Medulla oblongata (tissue), 1 donor: ENCODE measurements at regions not wholly inside any gene's neighbourhood (a gene's known extent, or its start where the extent isn't known, plus 50 kb on each side); places are given as distances from the start of the nearest gene placed in this dataset.
"Not testable (repeated sequence)": the region's sequence is repeated elsewhere in the genome, so short reads cannot be mapped to it uniquely, and the experiment has no call there.

Experiments
- DNase-seq: peaks from one replicate; pipeline ENCODE4 v3.0.0-alpha.2; 2015; ENCODE audit errors: extremely low spot score

DNA sequence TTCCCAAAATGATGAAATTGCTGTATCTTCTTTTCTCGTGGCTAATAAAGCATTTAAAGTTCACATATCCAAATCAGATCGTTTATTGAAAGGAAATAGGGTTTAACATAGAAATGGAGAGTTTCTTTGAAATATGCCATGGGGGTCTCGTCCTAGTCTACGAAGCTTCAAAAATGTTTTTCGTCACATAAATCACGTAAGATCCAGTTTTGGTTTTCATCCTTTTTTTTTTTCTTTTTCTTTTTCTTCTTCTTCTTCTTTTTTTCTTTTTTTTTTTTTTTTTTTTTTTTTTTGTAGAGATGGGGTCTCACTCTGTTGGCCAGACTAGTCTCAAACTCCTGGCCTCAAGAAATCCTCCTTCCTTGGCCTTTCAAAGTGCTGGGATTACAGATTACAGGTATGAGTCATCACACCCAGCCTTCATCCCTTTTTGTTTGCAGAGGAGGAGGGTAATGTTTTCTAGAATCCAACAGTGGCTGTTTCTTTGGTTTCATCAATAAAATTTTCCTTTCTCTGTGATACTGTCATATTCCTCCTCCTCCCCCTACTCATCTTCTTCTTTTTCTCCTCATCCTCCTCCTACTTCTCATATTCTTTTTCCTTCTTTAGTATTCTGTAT lies 94.7 kb upstream of the LOC128125822 start:
- DNase-seq: no peak

DNA sequence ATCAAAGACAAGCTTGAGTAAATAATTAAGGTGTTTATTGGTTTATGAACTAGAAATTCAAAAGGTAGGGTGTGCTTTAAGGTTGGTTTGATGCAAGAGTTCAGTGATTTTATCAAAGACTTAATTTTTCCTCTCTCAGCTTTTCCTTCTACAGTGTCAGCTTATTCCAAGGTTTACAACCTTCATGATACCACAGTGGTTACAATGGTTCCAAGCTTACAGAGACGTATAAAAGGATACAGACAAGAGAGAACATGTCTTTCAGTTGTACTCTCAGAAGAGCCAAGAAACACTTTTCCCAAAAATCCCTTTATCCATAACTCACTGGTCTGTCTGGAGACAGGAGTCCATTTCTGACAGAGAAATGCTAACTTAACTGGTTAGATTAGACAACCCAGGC lies 93.5 kb upstream of the LOC128125822 start:
- no peak for DNase-seq

DNA sequence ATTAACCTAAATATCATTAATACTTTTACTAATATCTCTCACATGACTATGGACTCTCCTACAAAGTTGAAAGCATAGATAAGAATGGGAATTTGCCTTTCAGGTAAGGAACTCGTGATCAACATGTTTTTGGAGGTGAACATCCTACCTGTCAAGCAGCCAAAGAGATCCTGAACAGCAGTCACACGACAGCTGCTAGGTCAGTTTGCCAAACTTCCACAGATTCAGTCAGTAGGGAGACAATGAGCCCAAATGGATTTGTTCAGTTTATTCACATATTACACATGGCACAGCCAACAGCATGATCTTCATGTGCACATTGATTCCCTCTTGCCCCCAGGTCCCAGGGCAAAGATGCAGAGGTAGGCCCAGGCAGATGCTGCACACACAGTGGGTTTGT lies 86.1 kb upstream of the LOC128125822 start:
- no peak for DNase-seq

DNA sequence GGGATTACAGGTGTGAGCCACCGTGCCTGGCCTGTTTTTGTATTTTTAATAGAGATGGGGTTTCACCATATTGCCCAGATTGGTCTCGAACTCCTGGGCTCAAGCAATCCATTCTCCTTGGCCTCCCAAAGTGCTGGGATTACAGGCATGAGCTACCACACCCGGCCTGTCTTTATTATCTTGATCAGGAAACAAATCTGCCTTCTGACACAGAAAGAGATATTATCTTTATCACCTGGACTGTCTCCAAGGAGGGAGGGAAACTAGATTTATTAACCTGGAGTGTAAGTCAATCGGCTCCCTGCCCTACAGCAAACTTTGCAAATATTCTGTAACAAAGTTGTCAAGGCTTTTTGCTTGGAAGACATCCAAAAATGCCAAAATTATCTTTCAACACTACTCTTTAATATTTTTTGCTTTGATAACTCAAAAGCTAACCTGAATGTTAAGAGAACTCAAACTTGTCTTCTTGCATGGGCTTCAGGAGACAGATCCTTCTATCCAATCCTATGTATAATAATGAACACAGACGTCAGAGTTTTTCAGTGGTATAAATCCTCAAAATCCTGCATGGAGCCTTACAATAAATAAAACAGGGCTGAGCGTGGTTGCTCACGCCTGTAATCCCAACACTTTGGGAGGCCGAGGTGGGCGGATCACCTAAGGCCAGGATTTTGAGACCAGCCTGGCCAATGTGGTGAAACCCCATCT lies 85.0 kb upstream of the LOC128125822 start:
- DNase-seq: no peak

DNA sequence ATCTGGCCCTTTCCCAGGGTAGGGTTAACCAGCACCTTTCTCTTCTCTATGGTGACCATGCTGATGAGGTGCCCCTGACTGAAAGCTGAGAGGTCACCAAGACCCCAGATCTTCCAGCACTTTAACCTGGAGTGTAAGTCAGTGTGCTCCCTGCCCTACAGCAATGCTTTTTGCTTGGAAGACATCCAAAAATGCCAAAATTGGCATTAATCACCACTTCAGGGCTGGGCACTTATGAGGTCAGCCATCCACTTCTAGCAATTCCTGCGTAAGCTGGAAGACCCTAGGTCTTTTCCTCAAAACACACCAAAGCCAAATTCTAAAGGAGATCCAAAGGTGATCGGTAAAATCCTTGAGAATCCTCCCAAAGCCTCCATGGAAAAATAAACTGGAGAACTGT lies 81.2 kb upstream of the LOC128125822 start:
- no peak for DNase-seq

DNA sequence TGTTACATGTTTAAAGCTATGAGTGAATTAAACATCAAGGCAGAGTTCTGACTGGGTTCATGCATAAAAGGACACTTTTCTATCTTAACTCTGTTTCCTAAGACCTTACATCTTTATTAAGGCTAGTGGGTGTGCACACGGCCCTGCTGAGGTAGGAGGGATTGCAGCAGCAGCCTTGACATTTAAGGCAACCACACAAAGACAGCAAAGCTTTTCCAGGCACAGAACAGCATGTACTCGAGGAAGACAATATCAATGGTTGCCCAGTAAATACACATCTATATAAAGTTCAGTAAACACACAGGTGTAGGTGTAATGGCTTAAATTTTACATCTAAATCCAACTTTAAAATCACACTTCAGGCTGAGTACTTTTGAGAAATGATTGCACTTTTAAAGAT lies 79.8 kb upstream of the LOC128125822 start:
- DNase-seq: no peak

DNA sequence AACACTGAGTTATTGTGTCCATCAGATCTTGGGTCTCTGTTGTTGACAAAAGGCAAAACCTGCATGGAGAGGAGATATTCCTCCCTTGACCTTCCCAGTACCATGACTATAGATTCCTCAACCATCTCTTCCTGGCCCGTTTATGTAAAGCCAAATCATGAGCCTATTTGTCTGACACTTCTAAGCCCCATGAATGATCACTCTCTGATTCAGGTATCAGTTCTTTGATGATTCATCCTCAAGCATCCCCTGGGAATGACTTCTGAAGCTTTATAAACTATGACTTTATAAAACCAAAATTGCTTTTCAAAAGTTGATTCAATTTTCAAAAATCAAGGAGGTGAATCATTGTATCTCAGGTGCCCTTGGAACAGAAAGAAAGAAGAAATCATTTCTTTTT lies 78.7 kb upstream of the LOC128125822 start:
- DNase-seq: no peak

DNA sequence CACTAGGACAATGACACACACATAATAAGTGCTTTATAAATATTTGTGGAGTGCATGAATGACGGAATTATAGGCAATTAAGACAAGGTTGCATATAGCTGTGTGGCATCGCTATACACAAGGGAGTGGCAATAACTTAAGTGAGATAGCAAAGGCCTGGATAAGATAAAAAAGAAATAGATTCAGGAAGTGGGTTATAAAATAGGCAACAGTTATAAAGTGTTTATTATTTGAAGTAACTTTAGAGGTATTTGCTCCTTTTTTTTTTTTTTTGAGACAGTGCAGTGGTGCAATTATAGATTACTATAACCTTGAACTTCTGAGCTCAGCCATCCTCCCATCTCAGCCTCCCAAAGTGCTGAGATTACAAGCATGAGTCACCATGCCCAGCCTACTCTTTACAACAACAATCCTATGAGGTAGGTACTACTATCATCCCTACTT lies 75.9 kb upstream of the LOC128125822 start:
- no peak for DNase-seq

DNA sequence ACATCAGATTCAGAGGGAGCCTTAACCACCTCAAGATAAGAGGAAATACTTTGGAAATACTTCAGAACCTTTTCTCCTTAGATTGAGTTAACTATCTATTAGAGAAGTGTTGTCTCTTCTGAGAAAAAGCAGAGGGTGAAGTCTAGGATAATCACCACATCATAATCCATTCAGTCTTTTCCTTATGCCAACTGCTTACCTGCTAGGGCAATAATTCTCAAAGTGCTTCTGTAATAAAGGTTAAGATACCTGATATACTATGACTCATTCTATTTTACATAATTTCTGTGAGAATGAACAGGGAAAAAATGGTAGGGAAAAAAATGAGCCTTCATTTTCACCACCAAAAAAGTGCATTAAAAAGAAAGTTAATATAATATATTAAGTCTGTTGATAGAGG lies 70.1 kb upstream of the LOC128125822 start:
- no peak for DNase-seq

DNA sequence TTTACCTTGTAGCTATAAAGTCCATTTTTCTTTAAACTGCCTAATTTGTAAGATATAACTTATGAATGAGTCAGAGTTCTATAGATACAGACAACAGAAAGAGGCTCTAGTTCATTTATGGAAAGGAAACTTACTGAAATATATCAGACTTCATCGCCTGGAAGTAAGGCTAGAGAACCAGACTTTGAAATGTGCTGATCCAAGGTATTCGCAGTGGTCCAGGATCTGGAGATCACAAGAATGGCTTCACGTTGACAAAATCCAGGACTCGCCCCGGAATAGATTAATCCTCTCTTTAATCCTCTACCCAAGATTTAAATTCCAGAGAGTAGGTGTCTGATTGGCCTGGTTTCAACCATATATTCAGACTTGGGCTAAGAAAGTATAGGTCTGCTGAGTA lies 69.1 kb upstream of the LOC128125822 start:
- no peak for DNase-seq

DNA sequence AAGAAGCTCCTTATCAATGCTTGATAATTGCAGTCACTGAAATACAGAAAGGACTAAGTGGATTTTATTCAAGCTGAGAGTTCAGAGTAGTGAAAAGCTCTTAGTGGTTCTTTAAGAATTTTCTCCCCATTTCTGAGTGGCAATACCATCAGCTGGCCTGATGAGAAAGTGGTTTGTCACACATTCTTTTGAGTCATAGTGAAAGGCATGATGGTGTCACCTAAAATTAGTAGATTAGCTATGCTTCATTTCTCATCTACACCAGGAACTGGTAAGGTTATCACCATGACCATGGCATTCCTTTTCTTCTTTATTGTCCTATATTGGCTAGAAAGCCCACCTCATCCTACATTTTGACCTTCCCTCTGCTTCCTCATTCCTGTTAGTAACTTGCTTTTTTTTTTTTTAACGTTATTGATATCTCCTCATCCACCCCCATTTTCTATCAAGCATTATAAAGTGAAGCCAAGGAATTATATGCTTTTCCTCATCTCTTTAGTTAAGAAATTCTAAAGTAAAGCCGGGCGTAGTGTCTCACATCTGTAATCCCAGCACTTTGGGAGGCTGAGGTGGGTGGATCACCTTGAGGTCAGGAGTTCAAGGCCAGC lies 67.4 kb upstream of the LOC128125822 start:
- DNase-seq: no peak

DNA sequence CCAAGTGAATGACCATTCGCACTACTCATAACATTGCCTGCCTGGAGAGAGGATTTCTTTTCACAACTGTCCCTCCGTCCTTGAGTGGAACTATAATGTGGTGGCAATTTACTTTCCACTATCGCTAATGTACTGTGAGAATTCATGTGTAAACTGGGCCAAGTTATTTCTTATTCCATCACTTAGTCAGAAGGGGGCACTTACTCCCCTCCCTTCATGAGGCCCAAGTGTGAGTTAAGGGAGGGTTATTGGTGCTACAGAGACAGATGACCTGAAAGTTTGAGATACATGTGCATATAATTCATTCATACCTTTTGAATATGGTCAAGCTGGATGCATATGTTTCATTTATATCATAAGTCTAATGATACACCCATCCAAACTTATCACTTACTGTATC lies 65.2 kb upstream of the LOC128125822 start:
- no peak for DNase-seq

DNA sequence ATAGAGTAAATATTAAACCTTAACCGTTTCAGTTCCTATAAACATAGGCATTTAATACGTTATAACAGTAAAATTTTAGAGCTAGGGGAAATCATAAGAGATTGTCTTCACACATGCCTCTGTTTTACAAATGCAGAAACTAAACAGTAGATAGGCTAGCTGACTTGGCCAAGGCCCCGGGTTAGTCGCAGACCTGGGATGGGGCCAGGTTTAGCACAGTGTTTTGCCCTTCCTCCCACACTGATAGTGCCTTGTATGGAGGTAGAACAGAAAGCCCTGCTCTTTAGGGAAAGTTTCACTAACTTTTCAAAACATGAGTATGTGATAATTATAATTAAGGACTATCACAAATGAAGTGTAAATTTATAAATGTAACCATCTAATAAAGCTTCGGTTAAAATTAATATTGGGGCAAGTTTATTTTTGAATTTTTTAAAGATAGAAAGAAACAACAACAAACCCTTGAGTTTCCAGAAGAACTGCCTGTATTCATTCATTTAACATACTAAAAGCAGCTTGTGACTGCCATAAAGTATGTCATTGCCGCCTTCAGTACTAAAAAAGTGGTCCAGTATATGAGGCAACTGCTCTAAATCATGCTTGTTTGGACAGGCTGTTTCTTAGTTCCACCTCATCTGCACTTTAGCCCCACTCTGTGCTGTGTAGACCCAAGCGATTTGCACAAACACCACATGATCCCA lies 62.5 kb upstream of the LOC128125822 start:
- no peak for DNase-seq

DNA sequence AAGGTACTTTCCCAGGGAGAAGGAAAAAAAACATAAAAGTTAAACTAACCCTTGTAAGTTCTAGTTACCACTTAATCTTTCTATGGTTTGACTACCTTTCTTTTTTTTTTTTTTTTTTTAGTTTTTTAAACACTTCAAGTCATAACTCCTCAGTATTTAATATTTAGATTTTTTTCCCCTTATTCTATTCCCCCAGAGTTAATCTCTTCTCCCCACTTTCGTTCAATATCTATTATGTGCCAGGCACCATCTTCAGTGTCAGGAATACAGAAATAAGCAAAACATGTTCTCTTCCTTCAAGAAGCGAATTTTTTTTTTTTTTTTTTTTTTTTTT lies 62.0 kb upstream of the LOC128125822 start:
- no peak for DNase-seq

DNA sequence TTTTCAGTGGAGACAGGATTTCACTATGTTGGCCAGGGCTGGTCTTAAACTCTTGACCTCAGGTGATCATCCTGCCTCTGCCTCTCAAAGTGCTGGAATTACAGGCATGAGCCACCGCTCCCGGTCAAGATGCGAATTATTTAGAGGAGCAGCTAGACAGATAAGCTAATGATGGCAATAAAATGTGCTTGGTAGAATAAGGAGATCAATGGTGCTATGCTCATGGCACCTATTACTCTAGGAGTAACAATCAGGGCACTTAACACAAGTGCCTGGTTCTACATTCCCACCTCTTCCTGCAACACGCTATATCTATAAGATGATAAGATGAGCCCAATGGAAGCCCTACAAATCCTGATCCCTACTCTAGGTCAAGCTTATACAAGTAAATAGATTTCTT lies 61.4 kb upstream of the LOC128125822 start:
- DNase-seq: no peak

DNA sequence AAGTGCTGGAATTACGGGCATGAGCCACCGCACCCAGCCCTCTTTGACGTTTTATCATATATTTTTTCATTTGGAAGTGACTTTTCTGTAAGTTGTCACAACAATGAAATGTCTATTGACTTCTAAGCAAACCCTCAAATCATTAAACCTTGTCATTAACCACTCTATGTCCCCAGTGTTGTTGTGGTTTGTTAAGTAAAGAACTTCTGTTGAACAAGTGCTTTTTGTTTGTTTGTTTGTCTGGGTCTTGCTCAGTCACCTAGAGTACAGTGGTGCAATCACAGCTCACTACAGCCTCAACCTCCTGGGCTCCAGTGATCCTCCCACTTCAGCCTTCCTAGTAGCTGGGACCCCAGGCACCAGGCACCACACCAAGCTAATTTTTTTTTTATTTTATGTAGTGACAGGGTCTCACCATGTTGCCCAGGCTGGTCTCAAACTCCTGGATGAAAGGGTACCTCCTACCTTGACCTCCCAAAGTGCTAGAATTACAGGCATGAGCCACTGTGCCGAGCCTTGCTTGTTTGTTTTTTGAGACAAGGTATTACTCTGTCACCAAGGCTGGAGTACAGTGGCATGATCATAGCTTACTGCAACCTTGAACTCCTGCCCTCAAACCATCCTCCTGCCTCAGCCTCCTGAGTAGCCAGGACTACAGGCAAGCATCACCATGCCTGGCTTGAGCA lies 57.6 kb upstream of the LOC128125822 start:
- no peak for DNase-seq

DNA sequence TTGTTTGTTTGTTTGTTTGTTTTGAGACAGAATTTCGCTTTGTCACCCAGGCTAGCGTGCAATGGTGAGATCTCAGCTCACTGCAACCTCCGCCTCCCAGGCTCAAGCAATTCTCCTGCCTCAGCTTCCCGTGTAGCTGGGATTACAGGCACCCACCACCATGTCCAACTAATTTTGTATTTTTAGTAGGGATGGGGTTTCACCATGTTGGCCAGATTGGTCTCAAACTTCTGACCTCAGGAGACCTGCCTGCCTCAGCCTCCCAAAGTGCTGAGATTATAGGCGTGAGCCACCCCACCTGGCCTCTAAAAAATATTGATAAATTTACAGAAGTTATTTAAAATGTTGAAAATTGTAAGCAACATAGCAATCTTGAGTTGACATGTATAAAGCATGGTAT lies 57.1 kb upstream of the LOC128125822 start:
- not testable (repeated sequence) for DNase-seq

DNA sequence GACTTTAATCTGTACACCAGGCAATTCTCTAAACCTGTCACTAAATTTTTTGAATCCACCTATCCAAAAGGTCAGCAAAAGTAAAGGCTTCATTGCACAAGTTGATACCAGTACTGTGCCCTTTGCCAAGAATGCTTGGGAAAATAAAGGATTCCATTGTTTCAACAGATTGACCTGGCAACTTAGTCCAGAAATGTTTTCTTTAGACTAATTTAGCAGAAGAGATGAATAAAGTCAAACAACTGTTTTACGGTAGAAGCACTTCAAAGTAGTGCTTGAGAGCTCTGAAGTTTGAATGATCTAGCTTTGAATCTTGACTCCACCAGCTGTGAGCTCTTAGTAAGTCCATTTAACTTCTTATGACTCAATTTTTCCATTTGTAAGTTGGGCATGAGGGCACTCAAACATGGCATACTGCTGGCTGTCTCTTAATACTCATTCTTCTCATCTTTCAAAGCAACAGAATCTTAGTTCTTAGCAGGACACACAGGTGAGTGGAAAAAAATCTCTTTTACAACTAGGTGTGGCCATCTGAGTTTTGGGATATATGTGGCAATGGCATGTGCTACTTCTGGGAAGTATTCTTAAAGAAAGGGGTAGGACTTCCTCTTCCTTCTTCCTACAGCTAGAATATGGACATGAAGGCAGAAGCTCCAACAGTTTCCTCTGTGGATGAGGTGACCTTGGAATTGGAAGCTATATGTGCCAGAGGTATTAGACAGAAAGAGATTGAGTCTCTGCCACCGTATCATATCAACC lies 55.9 kb upstream of the LOC128125822 start:
- no peak for DNase-seq

DNA sequence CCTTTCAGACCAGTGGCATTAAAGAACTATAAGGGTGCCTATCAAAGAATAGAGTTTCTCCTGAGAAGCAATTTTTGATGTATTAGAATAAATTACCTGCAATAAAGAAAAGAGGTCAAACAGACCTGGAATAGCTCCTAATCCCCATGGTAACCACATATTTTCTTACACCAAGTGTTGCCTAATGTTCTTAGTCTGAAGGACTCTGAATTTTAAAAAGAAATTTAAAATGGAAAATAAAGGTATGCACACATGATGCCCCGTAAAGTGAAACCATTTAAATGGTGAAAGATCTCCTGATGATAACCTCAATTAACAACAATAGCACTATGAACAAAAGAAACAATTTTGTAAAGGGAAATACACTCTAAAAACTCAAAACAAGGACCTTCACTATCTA lies 55.1 kb upstream of the LOC128125822 start:
- DNase-seq: no peak

DNA sequence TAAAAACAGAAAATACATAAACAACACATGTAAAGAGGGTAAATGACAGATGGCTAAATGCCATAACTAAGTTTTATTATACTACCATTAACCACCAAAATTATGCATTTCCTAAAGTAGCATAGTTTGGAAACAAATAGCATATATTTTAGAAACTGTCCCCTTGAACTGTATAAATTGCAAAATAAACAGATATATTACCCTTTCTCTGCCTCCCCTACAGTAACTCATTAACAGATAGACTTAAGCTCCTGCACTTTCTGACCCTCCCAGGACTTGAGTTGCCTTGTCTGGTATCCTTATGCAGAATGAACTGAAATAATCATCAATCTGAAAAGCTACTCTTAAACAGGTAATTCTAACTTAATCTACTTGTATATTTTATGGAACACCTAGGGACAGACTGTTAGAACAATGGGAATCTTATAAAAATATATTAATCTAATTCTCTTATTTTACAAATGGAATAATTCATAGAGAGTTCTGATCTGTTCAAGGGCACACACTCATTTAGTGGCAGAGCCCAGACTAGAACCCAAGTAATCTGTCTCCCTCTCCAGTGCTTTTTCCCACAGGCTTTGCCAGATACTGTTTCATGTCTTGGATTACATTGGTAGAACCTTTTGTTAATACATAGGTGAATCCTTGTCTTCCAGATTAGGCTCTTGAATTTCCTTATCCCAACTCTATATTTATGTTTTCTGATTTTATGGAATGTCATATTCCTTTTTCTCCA lies 50.6 kb upstream of the LOC128125822 start:
- no peak for DNase-seq
